SK-MEL-5 (cell line): ENCODE measurements at regions not wholly inside any gene's neighbourhood (a gene's known extent, or its start where the extent isn't known, plus 50 kb on each side); places are given as distances from the start of the nearest gene placed in this dataset.

Experiments
- DNase-seq: peaks from one replicate; pipeline ENCODE4 v3.0.0-alpha.2; 2016; ENCODE audit warnings: low read depth, low spot score
- in situ Hi-C: cut with HindIII; loops from 2 replicates; pipeline ENCODE4 v1.10.0; 2016; ENCODE audit warnings: low sequenced_read_pairs, high pct_unique_total_duplicates, low pct_unique_long_range_greater_than_20kb

- in situ Hi-C loops = no loop called here
- DNase-seq = no peak
Observed at GRCh38 chr20:6533351-6533750, 234.1 kb upstream of the BMP2 start.

GRCh38 chr20:6530779-6531315 is 236.6 kb upstream of the BMP2 start:
- no peak for DNase-seq
- in situ Hi-C loops = no loop called here

DNA sequence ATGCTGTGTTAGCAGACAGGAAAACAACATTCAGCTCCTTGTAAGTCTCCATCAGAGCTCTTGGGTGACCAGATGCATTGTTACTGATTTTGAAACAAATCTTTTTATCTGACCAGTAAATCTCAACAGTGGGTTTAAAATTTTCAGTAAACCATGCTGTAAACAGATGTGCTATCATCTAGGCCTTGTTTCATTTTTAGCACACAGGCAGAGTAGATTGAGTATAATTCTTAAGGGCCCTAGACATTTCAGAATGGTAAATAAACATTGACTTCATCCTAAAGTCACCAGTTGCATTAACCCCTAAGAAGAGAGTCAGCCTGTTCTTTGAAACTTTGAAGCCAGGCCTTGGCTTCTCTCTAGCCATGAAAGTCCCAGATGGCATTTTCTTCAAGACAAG is 237.2 kb upstream of the BMP2 start:
- in situ Hi-C loops = no loop called here
- no peak for DNase-seq

DNA sequence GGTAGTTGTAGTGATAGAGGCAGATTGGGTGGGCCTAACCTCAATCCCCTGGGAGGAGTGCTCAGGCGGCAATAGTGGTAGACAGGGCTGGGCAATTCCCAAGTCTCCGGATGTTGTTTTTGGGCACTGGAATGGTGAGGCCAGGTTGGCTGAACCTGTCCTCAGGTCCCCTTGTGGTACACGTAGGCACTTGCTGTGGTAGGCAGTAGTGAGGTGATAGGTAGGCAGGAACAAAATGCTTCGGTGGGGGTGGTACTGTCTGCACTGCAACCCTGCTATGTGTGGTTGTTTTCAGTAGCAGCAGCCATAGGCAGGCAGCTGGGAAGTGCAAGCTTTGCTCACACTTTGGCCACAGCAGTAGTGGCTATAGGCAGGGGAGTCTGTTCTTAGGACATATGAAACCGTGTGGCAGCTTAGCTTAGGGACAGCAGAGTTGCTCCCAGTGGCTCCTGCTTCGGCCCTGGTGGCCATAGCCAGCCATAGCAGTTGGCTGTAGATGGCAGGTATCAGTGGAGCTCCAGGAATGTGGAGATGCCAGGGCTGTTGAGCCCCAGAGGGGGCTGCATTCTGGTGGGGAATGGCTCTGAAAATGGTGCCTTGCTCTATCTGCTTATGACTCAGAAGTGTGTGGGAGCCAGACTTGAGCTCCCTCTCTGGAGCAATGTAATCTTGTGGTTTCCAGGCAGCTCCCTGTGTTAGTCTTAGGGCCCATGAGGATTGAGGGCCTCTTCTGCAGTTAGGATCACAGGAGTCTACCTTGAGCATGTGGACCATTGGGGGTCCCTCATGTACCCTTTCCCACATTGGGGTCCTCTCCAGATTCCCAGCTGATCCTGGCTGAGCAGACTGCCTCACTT is 241.8 kb upstream of the BMP2 start:
- DNase-seq = no peak
- in situ Hi-C loops = no loop called here

DNA sequence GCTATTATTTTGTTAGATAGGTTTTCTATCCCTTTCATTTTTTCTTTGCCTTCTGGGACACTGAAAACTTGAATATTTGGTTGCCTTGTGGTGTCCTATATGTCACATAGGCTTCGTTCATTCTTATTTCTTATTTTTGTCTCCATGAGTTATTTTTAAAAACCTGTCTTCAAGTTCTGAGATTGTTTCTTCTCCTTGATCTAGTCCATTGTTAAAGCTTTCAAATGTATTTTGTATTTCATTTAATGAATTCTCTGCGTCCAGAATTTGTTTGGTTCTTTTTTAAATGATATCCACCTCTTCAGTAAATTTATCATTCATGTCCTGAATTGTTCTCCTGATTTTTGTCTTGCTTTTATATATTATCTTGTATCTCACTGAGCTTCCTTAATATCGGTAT is 243.2 kb upstream of the BMP2 start:
- in situ Hi-C loops = no loop called here
- no peak for DNase-seq

- DNase-seq = no peak
Observed at GRCh38 chr20:6519556-6519955, 247.9 kb upstream of the BMP2 start.

GRCh38 chr20:6515261-6515660 is 252.2 kb upstream of the BMP2 start:
- no peak for DNase-seq
- in situ Hi-C loops = no loop called here

More at GRCh38 chr20:6519556-6519955, 247.9 kb upstream of the BMP2 start:
- in situ Hi-C loops = no loop called here

- in situ Hi-C loops = no loop called here
- no peak for DNase-seq
Observed at GRCh38 chr20:6513599-6513998, 253.9 kb upstream of the BMP2 start.

DNA sequence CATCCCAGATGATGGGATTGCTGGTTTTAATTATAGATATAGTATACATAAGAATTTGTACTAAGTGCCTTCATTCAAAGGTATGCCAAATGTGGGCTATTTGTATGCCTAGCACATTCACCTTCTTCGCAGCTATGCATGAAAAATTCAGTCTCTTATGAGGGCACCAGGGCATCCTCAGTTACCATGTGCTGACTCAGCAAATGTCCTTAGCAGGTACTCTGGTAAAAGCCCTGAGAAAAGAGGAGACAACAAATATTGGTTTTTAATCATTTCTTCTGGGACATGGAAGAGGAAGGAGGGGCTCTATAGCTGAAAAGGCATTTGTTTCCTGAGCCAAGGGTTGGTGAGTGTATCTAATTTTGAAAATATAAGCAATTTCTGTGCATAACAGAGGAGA is 258.1 kb upstream of the BMP2 start:
- DNase-seq = no peak
- in situ Hi-C loops = no loop called here

DNA sequence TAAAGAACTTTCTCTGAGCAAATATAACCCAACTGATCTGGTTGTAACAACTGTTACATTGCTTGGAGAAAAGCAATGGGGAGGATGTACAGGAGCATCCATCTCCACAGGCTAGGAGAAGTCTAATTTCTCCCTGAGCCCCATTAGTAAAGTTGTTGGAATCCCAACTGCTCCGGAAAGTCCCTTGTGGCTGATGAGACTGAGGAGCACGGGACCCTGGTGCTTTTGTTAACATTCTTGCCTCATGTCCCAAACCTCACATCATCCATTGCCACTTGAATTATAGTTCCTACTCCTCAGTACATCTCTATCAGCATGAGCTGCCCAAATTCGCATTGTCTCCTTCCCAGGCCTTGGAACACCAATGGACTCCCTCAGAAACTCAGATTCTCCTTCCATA is 260.6 kb upstream of the BMP2 start:
- DNase-seq = no peak
- in situ Hi-C loops = no loop called here

DNA sequence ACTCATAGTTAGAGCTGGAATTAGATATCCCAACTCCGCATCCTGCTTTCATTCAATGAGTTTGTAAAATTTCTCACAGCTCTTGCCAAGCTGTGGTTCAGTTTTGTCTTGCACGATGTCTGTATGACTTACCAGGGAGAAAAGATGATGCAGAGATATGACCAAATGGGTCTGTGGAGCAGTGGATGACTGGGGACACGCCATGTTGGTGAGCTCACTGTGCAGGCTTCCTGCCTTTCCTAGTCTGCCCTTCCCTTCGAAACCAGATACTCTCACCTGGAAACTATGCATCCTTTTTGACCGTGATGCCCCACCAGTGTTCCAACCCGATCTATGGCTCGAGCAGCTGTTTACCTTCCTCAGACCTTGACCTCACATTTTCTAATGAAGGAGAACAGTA is 262.7 kb upstream of the BMP2 start:
- DNase-seq = no peak

DNA sequence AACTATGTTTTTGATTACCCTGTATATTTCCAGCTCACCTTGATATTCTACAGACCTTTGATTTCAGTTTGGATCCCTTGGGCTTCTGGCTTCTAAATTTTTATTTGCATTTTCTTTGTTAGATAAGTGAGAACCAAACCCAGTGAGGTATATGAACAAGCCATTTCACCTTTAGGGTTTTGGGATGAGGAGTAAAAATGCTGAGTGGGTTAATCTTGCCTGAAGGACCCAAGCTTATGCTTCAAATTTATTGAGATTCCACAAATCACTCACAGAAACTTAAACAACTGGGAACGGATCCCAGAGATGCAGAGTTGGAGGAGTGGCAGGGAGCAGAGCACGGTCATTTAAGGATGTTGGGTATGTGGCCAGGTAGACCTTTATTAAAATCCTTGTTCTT is 263.3 kb upstream of the BMP2 start:
- no peak for DNase-seq
- in situ Hi-C loops = no loop called here

More for the DNA sequence above, 262.7 kb upstream of the BMP2 start:
- in situ Hi-C loops = no loop called here

DNA sequence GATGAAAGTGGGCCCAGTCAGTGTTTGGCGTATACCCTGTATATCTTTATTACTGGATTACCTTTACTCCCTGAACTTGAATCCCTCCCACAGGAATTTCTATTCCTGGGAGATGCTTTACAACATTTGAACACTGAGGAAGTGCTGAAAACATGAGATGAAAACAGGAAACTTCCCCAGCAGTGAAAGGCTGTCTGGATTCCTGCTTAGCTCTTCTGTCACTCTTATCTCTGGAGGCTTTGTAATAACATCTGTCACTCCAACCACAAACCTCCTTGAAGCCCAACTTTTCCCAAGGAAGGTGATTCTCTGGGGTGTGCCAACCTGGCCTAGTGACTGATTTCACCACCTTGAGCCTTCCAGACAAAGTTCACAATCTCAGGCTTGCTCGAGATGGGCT is 264.5 kb upstream of the BMP2 start:
- DNase-seq = no peak
- in situ Hi-C loops = no loop called here

GRCh38 chr20:6502219-6502618 is 265.3 kb upstream of the BMP2 start:
- in situ Hi-C loops = no loop called here
- no peak for DNase-seq

- peak; percentile 53 for DNase-seq
- in situ Hi-C loops = no loop called here
Observed at GRCh38 chr20:6501061-6501460, 266.4 kb upstream of the BMP2 start.

DNA sequence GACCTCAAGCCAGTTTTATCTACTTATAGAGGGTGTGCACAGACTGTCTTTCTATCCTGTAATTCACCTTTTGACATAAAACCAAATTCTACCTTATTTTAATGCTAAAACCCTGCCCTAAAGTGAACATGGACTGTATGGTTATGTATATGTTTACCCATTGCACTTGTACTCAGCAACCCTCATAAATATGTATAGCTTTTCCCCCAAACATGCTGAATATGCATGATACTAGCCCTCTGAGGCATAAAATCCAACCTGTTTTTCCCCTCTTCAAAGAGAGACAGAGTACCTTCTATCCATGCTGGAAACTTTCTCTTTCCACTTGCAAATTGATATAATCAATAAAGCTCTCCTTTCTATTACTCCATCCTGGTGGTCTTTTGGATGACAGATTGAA is 267.9 kb upstream of the BMP2 start:
- in situ Hi-C loops = no loop called here
- no peak for DNase-seq

DNA sequence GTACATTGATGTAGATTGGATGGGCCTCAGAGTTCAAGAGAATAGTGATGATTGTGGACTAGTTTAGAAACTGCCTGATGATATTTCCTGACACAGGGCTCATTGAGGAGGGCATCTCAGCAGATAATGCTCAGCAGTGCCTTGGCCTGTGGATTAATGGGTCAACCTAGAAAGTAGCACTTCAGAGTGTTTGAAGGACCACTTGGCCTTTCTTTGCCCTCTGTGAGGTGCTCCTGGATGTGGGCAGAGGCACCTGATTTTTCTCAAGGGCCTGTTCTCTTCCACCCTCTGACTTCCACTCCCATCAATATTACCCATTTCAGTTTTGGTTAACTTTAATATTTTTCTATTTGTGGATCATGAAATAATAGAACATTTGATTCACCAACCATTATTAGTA is 270.6 kb upstream of the BMP2 start:
- no peak for DNase-seq
- in situ Hi-C loops = no loop called here

DNA sequence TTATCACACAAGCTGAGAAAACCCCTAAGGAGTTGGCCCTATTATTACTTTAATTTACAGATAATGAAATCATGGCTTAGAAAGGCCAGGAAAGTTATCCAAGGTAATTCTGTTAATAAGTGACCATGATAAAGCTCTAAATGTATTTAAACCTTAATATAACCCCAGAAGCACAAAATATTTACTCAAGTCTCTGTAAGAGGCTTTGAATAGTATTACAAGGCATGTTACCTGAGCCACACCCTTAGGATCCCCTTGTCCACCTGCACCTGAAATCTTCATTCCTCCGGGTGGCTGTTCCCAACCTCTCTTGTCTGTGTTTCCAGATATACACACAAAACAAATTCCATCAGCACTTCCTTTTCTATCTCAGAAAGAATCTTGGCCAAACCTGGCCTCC is 271.6 kb upstream of the BMP2 start:
- in situ Hi-C loops = no loop called here
- no peak for DNase-seq

- peak; percentile 91 for DNase-seq
- in situ Hi-C loops = no loop called here
Observed at GRCh38 chr20:6492271-6493055, 275.0 kb upstream of the BMP2 start.
